Endothelial cell of umbilical vein (primary cell): ENCODE measurements at regions not wholly inside any gene's neighbourhood (a gene's known extent, or its start where the extent isn't known, plus 50 kb on each side); places are given as distances from the start of the nearest gene placed in this dataset.

Experiments
- BruUV-seq: library from RNA; stranded (reverse); fragments of 400-500 nt; replicated peaks from 2 replicates; lab custom pipeline; 2021; lab: Mats Ljungman, UMichigan
- CTCF ChIA-PET: fragments of 300-600, 350-600 bp; sonication (Branson Sonifier 250); formaldehyde crosslinking; loops from one replicate; lab custom pipeline; 2021; ENCODE audit warnings: antibody characterized with exemption, inconsistent platforms; lab: Charles Lee
- POLR2A ChIA-PET: fragments of 300-600, 350-600 bp; sonication (Branson Sonifier 250); formaldehyde crosslinking; loops from one replicate; lab custom pipeline; 2021; ENCODE audit warnings: antibody characterized with exemption, inconsistent platforms; lab: Charles Lee
- DNase-seq: peaks from one replicate; pipeline ENCODE4 v3.0.0-alpha.2; 2011; ENCODE audit warnings: low read depth, low spot score
- FAIRE-seq: peaks from 2 replicates; lab custom pipeline; 2011; peaks lifted over from hg19 to GRCh38; lab: Jason Lieb, UNC
- H2AFZ ChIP-seq: 2 replicates; pipeline ENCODE4 v1.6.0; 2012; ENCODE audit warnings: low read depth, low read length, control low read depth, inconsistent platforms
- H3K27ac ChIP-seq: 2 replicates; pipeline ENCODE4 v1.5.1; 2011; ENCODE audit warnings: low read depth, mild to moderate bottlenecking, control low read depth, low read length, moderate library complexity; ENCODE audit not compliant: insufficient read depth
- H3K27me3 ChIP-seq, 2 experiments: 2 replicates each; pipeline versions ENCODE4 v1.6.0 to v1.6.1; 2011; ENCODE audit warnings: low read length in 2 of 2, mixed read lengths in 1 of 2; ENCODE audit not compliant: control insufficient read depth in 2 of 2, insufficient read depth in 2 of 2
- H3K36me3 ChIP-seq, 2 experiments: 2 replicates in 1 of 2; 3 replicates in 1 of 2; pipeline ENCODE4 v1.5.1; 2011; ENCODE audit warnings: low read length in 2 of 2, mild to moderate bottlenecking in 1 of 2, moderate library complexity in 1 of 2; ENCODE audit not compliant: control insufficient read depth in 2 of 2, insufficient read depth in 2 of 2; ENCODE audit errors: extremely low read depth in 1 of 2
- H3K4me1 ChIP-seq: 3 replicates; pipeline ENCODE4 v1.5.1; 2011; ENCODE audit warnings: mild to moderate bottlenecking, low read length; ENCODE audit not compliant: control insufficient read depth, insufficient read depth; ENCODE audit errors: extremely low read depth
- H3K4me2 ChIP-seq: 2 replicates; pipeline ENCODE4 v1.6.1; 2011; ENCODE audit warnings: low read length, control low read depth, mixed read lengths; ENCODE audit not compliant: insufficient read depth
- H3K4me3 ChIP-seq, 3 experiments: fragments of 200-600 bp in 1 of 3; sonication (generic), shearing (Covaris generic) in 1 of 3; replicated peaks in 1 of 3; 2 replicates each; pipeline ENCODE4 v1.5.1; 2011 to 2016; ENCODE audit warnings: control low read depth in 3 of 3, low read length in 3 of 3, mild to moderate bottlenecking in 2 of 3, inconsistent platforms in 1 of 3, low read depth in 1 of 3, moderate library complexity in 1 of 3; ENCODE audit not compliant: insufficient read depth in 1 of 3
- H3K79me2 ChIP-seq: 2 replicates; pipeline ENCODE4 v1.6.0; 2012; ENCODE audit warnings: low read length, inconsistent platforms; ENCODE audit not compliant: control insufficient read depth, insufficient read depth
- H3K9ac ChIP-seq: replicated peaks from 2 replicates; pipeline ENCODE3; 2011; ENCODE audit warnings: low read length, control low read depth; ENCODE audit not compliant: insufficient read depth; ENCODE audit errors: extremely low read depth
- H3K9me1 ChIP-seq: replicated peaks from 3 replicates; pipeline ENCODE4 v1.6.0; 2011; ENCODE audit warnings: mild to moderate bottlenecking, low read length; ENCODE audit not compliant: control insufficient read depth, insufficient read depth; ENCODE audit errors: extremely low read depth
- H3K9me3 ChIP-seq: replicated peaks from 2 replicates; pipeline ENCODE4 v1.5.1; 2012; ENCODE audit warnings: low read length, inconsistent platforms; ENCODE audit not compliant: control insufficient read depth, insufficient read depth
- H4K20me1 ChIP-seq: replicated peaks from 2 replicates; pipeline ENCODE3; 2011; ENCODE audit warnings: mild to moderate bottlenecking, low read length; ENCODE audit not compliant: control insufficient read depth, insufficient read depth; ENCODE audit errors: extremely low read depth
- CTCF ChIP-seq, 2 donors: IDR thresholded peaks; 1 replicate in 1 of 2; 2 replicates in 1 of 2; pipeline ENCODE4 v1.5.1; 2011; ENCODE audit warnings: low read length in 2 of 2, mild to moderate bottlenecking in 2 of 2, moderate library complexity in 2 of 2, control low read depth in 1 of 2, inconsistent platforms in 1 of 2, low read depth in 1 of 2; ENCODE audit not compliant: insufficient read depth in 1 of 2; ENCODE audit errors: extremely low read depth in 1 of 2
- EZH2 ChIP-seq: IDR thresholded peaks from 2 replicates; pipeline ENCODE4 v1.6.1; 2012; ENCODE audit warnings: borderline replicate concordance, low read depth, mild to moderate bottlenecking, moderate library complexity, low read length, inconsistent platforms; ENCODE audit not compliant: severe bottlenecking
- FOS ChIP-seq: IDR thresholded peaks from 2 replicates; pipeline ENCODE4 v1.6.1; 2011; ENCODE audit warnings: mild to moderate bottlenecking, low read length, moderate library complexity, borderline replicate concordance; ENCODE audit not compliant: insufficient read depth
- GATA2 ChIP-seq: IDR thresholded peaks from 2 replicates; pipeline ENCODE4 v1.7.0; 2011; ENCODE audit warnings: low read depth, mild to moderate bottlenecking, moderate library complexity, mixed read lengths, low read length; ENCODE audit not compliant: insufficient read length, insufficient read depth
- JUN ChIP-seq: IDR thresholded peaks from 2 replicates; pipeline ENCODE4 v1.6.1; 2011; ENCODE audit warnings: borderline replicate concordance, low read depth; ENCODE audit not compliant: insufficient read length, insufficient read depth
- MAX ChIP-seq: IDR thresholded peaks from 2 replicates; pipeline ENCODE4 v1.6.1; 2011; ENCODE audit not compliant: insufficient read depth, insufficient read length
- MYC ChIP-seq: IDR thresholded peaks from one replicate; pipeline ENCODE4 v1.6.1; 2011; ENCODE audit warnings: mild to moderate bottlenecking, low read depth, low read length
- POLR2A ChIP-seq: IDR thresholded peaks from 2 replicates; pipeline ENCODE4 v1.6.1; 2012; ENCODE audit warnings: low read depth, mild to moderate bottlenecking, control low read depth, low read length
- POLR2AphosphoS5 ChIP-seq: IDR thresholded peaks from 2 replicates; pipeline ENCODE4 v1.6.1; 2012; ENCODE audit warnings: low read depth, mild to moderate bottlenecking, control low read depth, low read length, moderate library complexity; ENCODE audit not compliant: insufficient read depth
- dilution Hi-C: fragments of 300-500 bp; cut with MboI; formaldehyde crosslinking; loops from one replicate; pipeline ENCODE4 v1.15.0; 2019; ENCODE audit warnings: low sequenced_read_pairs; ENCODE audit not compliant: extremely low pct_ligation_motif_present
- intact Hi-C: fragments of 100-400 bp; cut with micrococcal nuclease; formaldehyde crosslinking; loops from one replicate; pipeline ENCODE4 v1.10.0; 2022

- no peaks in the 10 kb centered on the region for H3K27me3 ChIP-seq
- H3K79me2 ChIP-seq, result no peaks in the 10 kb centered on the region
- no peaks in the 10 kb centered on the region for H3K9me1 ChIP-seq
- no peak for DNase-seq
- dilution Hi-C loops (no loop called here), intact Hi-C loops (no loop called here)
- H3K27ac ChIP-seq, result no peak overlapping the region
- TF ChIP-seq JUN, result no peak
- no peak for FAIRE-seq
- no peak overlapping the region for H3K9ac ChIP-seq
- BruUV-seq, result no TSS peak
- no peaks in the 10 kb centered on the region for H3K4me1 ChIP-seq
- H3K4me3 ChIP-seq, result no peak overlapping the region
- H2AFZ ChIP-seq, result no peak overlapping the region
- H3K4me2 ChIP-seq, result no peak overlapping the region
- H3K36me3 ChIP-seq, result no peaks in the 10 kb centered on the region
- no peaks in the 10 kb centered on the region for H3K9me3 ChIP-seq
- H4K20me1 ChIP-seq, result no peaks in the 10 kb centered on the region
- POLR2A ChIA-PET, result no interaction called here
- CTCF ChIA-PET, result no interaction called here
These were observed 1354.6 kb upstream of the PCDH9 start for GRCh38 chr13:68584776-68585175.

- ChIA-PET CTCF (no interaction called here), POLR2A (no interaction called here)
- no peaks in the 10 kb centered on the region for H3K79me2 ChIP-seq
- intact Hi-C loops, result no loop called here
- FAIRE-seq (no peak), DNase-seq (no peak)
- no peak overlapping the region for H2AFZ ChIP-seq
- TF ChIP-seq POLR2AphosphoS5 (no peak), MYC (no peak), FOS (no peak), CTCF (IDR thresholded peaks at IDR 0.05; ENCODE audit: extremely low read depth in 1 of 2, insufficient read depth in 1 of 2, low read depth in 1 of 2, low read length in 2 of 2) (no peak), GATA2 (no peak), EZH2 (no peak), MAX (no peak), JUN (no peak), POLR2A (no peak)
- no peak overlapping the region for H3K4me2 ChIP-seq
- dilution Hi-C loops, result no loop called here
- no peak overlapping the region for H3K9ac ChIP-seq
- H3K27ac ChIP-seq, result no peak overlapping the region
- no peaks in the 10 kb centered on the region for H4K20me1 ChIP-seq
- H3K27me3 ChIP-seq, result no peaks in the 10 kb centered on the region
- H3K4me3 ChIP-seq, result no peak overlapping the region
- no peaks in the 10 kb centered on the region for H3K9me3 ChIP-seq
- no peaks in the 10 kb centered on the region for H3K9me1 ChIP-seq
- H3K36me3 ChIP-seq, result no peaks in the 10 kb centered on the region
- no peaks in the 10 kb centered on the region for H3K4me1 ChIP-seq
- no TSS peak for BruUV-seq
These were observed 1343.9 kb upstream of the PCDH9 start for GRCh38 chr13:68574053-68574452.
